OCI-LY7 (cell line): ENCODE measurements at regions not wholly inside any gene's neighbourhood (a gene's known extent, or its start where the extent isn't known, plus 50 kb on each side); places are given as distances from the start of the nearest gene placed in this dataset.

Source experiments
- BruUV-seq: library from RNA; stranded (reverse); fragments of 400-500 nt; replicated peaks from 2 replicates; lab custom pipeline; 2021; lab: Mats Ljungman, UMichigan
- CTCF ChIA-PET: fragments of 300-600 bp; sonication (Branson Sonifier 250); formaldehyde crosslinking; loops from one replicate; lab custom pipeline; 2022; ENCODE audit warnings: antibody characterized with exemption; ENCODE audit not compliant: unreplicated experiment; lab: Charles Lee
- POLR2A ChIA-PET: fragments of 300-600 bp; sonication (Branson Sonifier 250); formaldehyde crosslinking; loops from one replicate; lab custom pipeline; 2022; ENCODE audit warnings: antibody characterized with exemption; lab: Charles Lee
- DNase-seq: peaks from one replicate; pipeline ENCODE4 v3.0.0-alpha.2; 2015; ENCODE audit warnings: low spot score
- H2AFZ ChIP-seq: fragments of 200-600 bp; sonication (generic), shearing (Covaris generic); 2 replicates; pipeline ENCODE4 v1.6.1; 2014; ENCODE audit warnings: mild to moderate bottlenecking, antibody characterized with exemption, low read length, moderate library complexity
- H3K27ac ChIP-seq: fragments of 200-600 bp; sonication (generic); 2 replicates; pipeline ENCODE4 v1.5.1; 2014; ENCODE audit warnings: mixed run types, low read depth, mild to moderate bottlenecking, moderate library complexity, low read length, inconsistent platforms; ENCODE audit not compliant: poor library complexity, severe bottlenecking
- H3K36me3 ChIP-seq: fragments of 200-600 bp; sonication (generic); 2 replicates; pipeline ENCODE4 v1.6.1; 2014; ENCODE audit warnings: mild to moderate bottlenecking, antibody characterized with exemption, low read length, moderate library complexity, mixed read lengths; ENCODE audit not compliant: insufficient read depth
- H3K4me1 ChIP-seq: fragments of 200-600 bp; sonication (generic); 2 replicates; pipeline ENCODE4 v1.5.1; 2014; ENCODE audit warnings: mild to moderate bottlenecking, low read length; ENCODE audit not compliant: insufficient read depth, poor library complexity, severe bottlenecking
- H3K4me2 ChIP-seq: fragments of 200-600 bp; sonication (generic); 2 replicates; pipeline ENCODE4 v1.6.1; 2014; ENCODE audit warnings: mild to moderate bottlenecking, low read length
- H3K4me3 ChIP-seq: fragments of 200-600 bp; sonication (generic); 2 replicates; pipeline ENCODE4 v1.5.1; 2014; ENCODE audit warnings: mild to moderate bottlenecking, low read depth, low read length; ENCODE audit not compliant: poor library complexity, severe bottlenecking
- H3K79me2 ChIP-seq: fragments of 200-600 bp; sonication (generic); 2 replicates; pipeline ENCODE4 v1.6.1; 2016; ENCODE audit warnings: low read depth, mild to moderate bottlenecking, low read length, moderate library complexity, mixed read lengths; ENCODE audit not compliant: insufficient read depth
- H3K9me2 ChIP-seq: fragments of 200-600 bp; sonication (generic); 2 replicates; pipeline ENCODE4 v1.6.1; 2016; ENCODE audit warnings: mild to moderate bottlenecking, low read length, mixed read lengths; ENCODE audit not compliant: insufficient read depth
- H3K9me3 ChIP-seq: fragments of 200-600 bp; sonication (generic); 2 replicates; pipeline ENCODE4 v1.6.1; 2014; ENCODE audit warnings: mild to moderate bottlenecking, mixed run types, low read length, mixed read lengths
- H4K20me1 ChIP-seq: fragments of 200-600 bp; sonication (generic); 2 replicates; pipeline ENCODE4 v1.6.1; 2014; ENCODE audit warnings: mild to moderate bottlenecking, antibody characterized with exemption, low read length, moderate library complexity, mixed read lengths; ENCODE audit not compliant: insufficient read depth
- CTCF ChIP-seq: fragments of 200-600 bp; sonication (generic); conservative IDR thresholded peaks from 2 replicates; pipeline ENCODE4 v1.5.1; 2014; ENCODE audit warnings: mild to moderate bottlenecking, antibody characterized with exemption, low read length, moderate library complexity, mixed read lengths
- EZH2phosphoT487 ChIP-seq: fragments of 200-600 bp; sonication (generic); IDR thresholded peaks from 2 replicates; pipeline ENCODE4 v1.6.1; 2018; ENCODE audit warnings: low read depth, borderline replicate concordance, mild to moderate bottlenecking, mixed run types, antibody characterized with exemption, low read length, moderate library complexity, mixed read lengths
- intact Hi-C: fragments of 100-400 bp; cut with micrococcal nuclease; formaldehyde crosslinking; loops from one replicate; pipeline ENCODE4 v1.10.0; 2022; ENCODE audit not compliant: unreplicated experiment

GRCh38 chr5:2147504-2148311 lies 265.0 kb upstream of the IRX4 start:
- BruUV-seq: no TSS peak
- POLR2A ChIA-PET: no interaction called here
- H3K4me2 ChIP-seq: no peak overlapping the region

GRCh38 chr5:2143646-2144353 lies 261.1 kb upstream of the IRX4 start:
- H3K4me2 ChIP-seq: no peak overlapping the region
- no TSS peak for BruUV-seq
- POLR2A ChIA-PET: no interaction called here

More at GRCh38 chr5:2147504-2148311, 265.0 kb upstream of the IRX4 start:
- CTCF ChIA-PET: no interaction called here
- Histone ChIP-seq H3K4me3 (no peak overlapping the region), H3K4me1 (no peaks in the 10 kb centered on the region), H3K27ac (no peak overlapping the region), H3K9me3 (no peaks in the 10 kb centered on the region), H3K79me2 (no peaks in the 10 kb centered on the region), H4K20me1 (no peaks in the 10 kb centered on the region), H2AFZ (no peak overlapping the region), H3K9me2 (no peaks in the 10 kb centered on the region), H3K36me3 (no peaks in the 10 kb centered on the region)
- intact Hi-C loops: no loop called here
- no peak for DNase-seq
- TF ChIP-seq EZH2phosphoT487 (no peak), CTCF (no peak)

More at GRCh38 chr5:2143646-2144353, 261.1 kb upstream of the IRX4 start:
- TF ChIP-seq EZH2phosphoT487: no peak
- TF ChIP-seq CTCF: no peak
- Histone ChIP-seq H3K4me1 (no peaks in the 10 kb centered on the region), H3K9me3 (no peaks in the 10 kb centered on the region), H3K4me3 (no peak overlapping the region), H2AFZ (no peak overlapping the region), H3K79me2 (no peaks in the 10 kb centered on the region), H3K36me3 (no peaks in the 10 kb centered on the region), H4K20me1 (no peaks in the 10 kb centered on the region), H3K9me2 (no peaks in the 10 kb centered on the region), H3K27ac (no peak overlapping the region)
- DNase-seq: no peak
- CTCF ChIA-PET: interaction anchor here (0.5 kb wide), 1 partner anchor 271 kb away, joined by 3 read pairs; no protein-coding TSS in a partner anchor
- intact Hi-C loops: no loop called here
